HepG2 (cell line): ENCODE measurements at regions not wholly inside any gene's neighbourhood (a gene's known extent, or its start where the extent isn't known, plus 50 kb on each side); places are given as distances from the start of the nearest gene placed in this dataset.
"Not testable (repeated sequence)": the region's sequence is repeated elsewhere in the genome, so short reads cannot be mapped to it uniquely, and the experiment has no call there.

Source experiments
- ATAC-seq: fragments of 200-7000 bp; cut with Tn5 transposase; 3 replicates; pipeline ENCODE4 v1.9.1; 2020; ENCODE audit warnings: mild to moderate bottlenecking, moderate library complexity
- BruUV-seq: library from RNA; stranded (reverse); fragments of 400-500 nt; replicated peaks from 2 replicates; lab custom pipeline; 2021; lab: Mats Ljungman, UMichigan
- CTCF ChIA-PET: fragments of 300-600 bp; formaldehyde crosslinking; extraction: SDS; loops from one replicate; lab custom pipeline; 2021; ENCODE audit warnings: low total read pairs, inconsistent platforms, low intra/inter-chr PET ratio; lab: Yijun Ruan, JAX
- POLR2A ChIA-PET: fragments of 350-600 bp; sonication (Branson Sonifier 250); formaldehyde crosslinking; loops from one replicate; lab custom pipeline; 2020; ENCODE audit warnings: antibody characterized with exemption, inconsistent platforms; lab: Yijun Ruan, JAX
- DNase-seq: peaks from one replicate; pipeline ENCODE4 v3.0.0-alpha.2; 2015; ENCODE audit warnings: low spot score
- FAIRE-seq: peaks from 3 replicates; lab custom pipeline; 2011; peaks lifted over from hg19 to GRCh38; lab: Jason Lieb, UNC
- H2AFZ ChIP-seq: one replicate; pipeline ENCODE4 v1.6.1; 2011; ENCODE audit warnings: low read length, inconsistent platforms
- H3K27ac ChIP-seq: fragments of 300-600 bp; 3 replicates; pipeline ENCODE4 v1.8.0; 2011; ENCODE audit warnings: mixed run types, mild to moderate bottlenecking, mixed read lengths, low read length, inconsistent platforms; ENCODE audit not compliant: insufficient read depth; ENCODE audit errors: extremely low read length
- H3K27me3 ChIP-seq, 2 experiments: fragments of 200-600 bp in 1 of 2; 2 replicates in 1 of 2; 3 replicates in 1 of 2; pipeline versions ENCODE4 v1.6.0 to v1.8.0; 2011; ENCODE audit warnings: low read length in 2 of 2, mild to moderate bottlenecking in 2 of 2, moderate library complexity in 2 of 2, inconsistent platforms in 1 of 2; ENCODE audit not compliant: insufficient read depth in 2 of 2, control insufficient read depth in 1 of 2
- H3K36me3 ChIP-seq, 2 experiments: fragments of 200-600 bp in 1 of 2; replicated peaks in 1 of 2; 2 replicates in 1 of 2; 3 replicates in 1 of 2; pipeline versions ENCODE4 v1.5.1 to v1.8.0; 2011; ENCODE audit warnings: low read length in 2 of 2, inconsistent platforms in 1 of 2; ENCODE audit not compliant: insufficient read depth in 2 of 2, control insufficient read depth in 1 of 2
- H3K4me1 ChIP-seq: 2 replicates; pipeline ENCODE4 v1.5.1; 2012; ENCODE audit warnings: low read length, inconsistent platforms; ENCODE audit not compliant: insufficient read depth
- H3K4me2 ChIP-seq: 2 replicates; pipeline ENCODE4 v1.6.0; 2011; ENCODE audit warnings: low read depth, low read length, inconsistent platforms
- H3K4me3 ChIP-seq, 3 experiments: fragments of 200-600 bp in 1 of 3; sonication (generic), shearing (Covaris generic) in 1 of 3; replicated peaks in 1 of 3; 2 replicates each; pipeline ENCODE4 v1.5.1; 2011 to 2016; ENCODE audit warnings: low read length in 3 of 3, inconsistent platforms in 2 of 3, low read depth in 2 of 3, mild to moderate bottlenecking in 2 of 3, control low read depth in 1 of 3, mixed read lengths in 1 of 3; ENCODE audit not compliant: insufficient read depth in 1 of 3
- H3K79me2 ChIP-seq: one replicate; pipeline ENCODE4 v1.6.1; 2011; ENCODE audit warnings: low read length, inconsistent platforms; ENCODE audit not compliant: insufficient read depth
- H3K9ac ChIP-seq: 2 replicates; pipeline ENCODE4 v1.6.0; 2011; ENCODE audit warnings: mild to moderate bottlenecking, low read depth, low read length, inconsistent platforms; ENCODE audit not compliant: insufficient read depth
- H3K9me3 ChIP-seq: 2 replicates; pipeline ENCODE4 v1.5.1; 2012; ENCODE audit warnings: mild to moderate bottlenecking, low read length
- H4K20me1 ChIP-seq: 2 replicates; pipeline ENCODE4 v1.6.0; 2011; ENCODE audit warnings: inconsistent platforms, mild to moderate bottlenecking, low read length, moderate library complexity; ENCODE audit not compliant: insufficient read depth
- MATR3 ChIP-seq: sonication (generic); formaldehyde crosslinking; IDR thresholded peaks from 2 replicates; pipeline ENCODE4 v1.4.0; 2020; ENCODE audit warnings: missing genetic modification reagents
- MZF1 ChIP-seq: sonication (generic); formaldehyde crosslinking; IDR thresholded peaks from 2 replicates; pipeline ENCODE4 v1.8.1; 2023; ENCODE audit warnings: mild to moderate bottlenecking, missing genetic modification reagents, borderline replicate concordance
- NFKBIZ ChIP-seq: IDR thresholded peaks from 2 replicates; pipeline ENCODE4 v1.6.1; 2018; ENCODE audit warnings: missing genetic modification reagents, missing compliant biosample characterization
- RAD21 ChIP-seq: fragments of 450-650 bp; formaldehyde crosslinking; IDR thresholded peaks from 2 replicates; pipeline ENCODE4 v1.5.0; 2020; ENCODE audit warnings: mild to moderate bottlenecking
- RBAK ChIP-seq: sonication (generic); formaldehyde crosslinking; IDR thresholded peaks from 2 replicates; pipeline ENCODE4 v1.5.1; 2020; ENCODE audit warnings: mild to moderate bottlenecking, missing genetic modification reagents
- REL ChIP-seq: sonication (generic); formaldehyde crosslinking; conservative IDR thresholded peaks from 2 replicates; pipeline ENCODE4 v1.8.0; 2022; ENCODE audit warnings: mild to moderate bottlenecking, missing genetic modification reagents, moderate library complexity
- SP1 ChIP-seq, 2 experiments: fragments of 450-650 bp in 1 of 2; sonication (generic) in 1 of 2; formaldehyde crosslinking in 1 of 2; IDR thresholded peaks; 2 replicates each; pipeline versions ENCODE4 v1.4.0 to v1.6.1; 2016 to 2020; ENCODE audit warnings: missing genetic modification reagents in 1 of 2
- SSRP1 ChIP-seq: IDR thresholded peaks from 2 replicates; pipeline ENCODE4 v1.6.1; 2016; ENCODE audit warnings: control low read depth
- ZMYM3 ChIP-seq: sonication (generic); formaldehyde crosslinking; IDR thresholded peaks from 2 replicates; pipeline ENCODE4 v1.5.1; 2020; ENCODE audit warnings: mild to moderate bottlenecking, missing genetic modification reagents
- ZNF12 ChIP-seq: sonication (generic); formaldehyde crosslinking; IDR thresholded peaks from 2 replicates; pipeline ENCODE4 v1.5.0; 2020; ENCODE audit warnings: missing genetic modification reagents
- ZNF263 ChIP-seq: sonication (generic); formaldehyde crosslinking; IDR thresholded peaks from 2 replicates; pipeline ENCODE4 v1.4.0; 2020; ENCODE audit warnings: missing genetic modification reagents
- ZNF432 ChIP-seq: sonication (generic); formaldehyde crosslinking; IDR thresholded peaks from 2 replicates; pipeline ENCODE4 v1.5.0; 2020; ENCODE audit warnings: missing genetic modification reagents, mild to moderate bottlenecking, borderline replicate concordance
- ZNF772 ChIP-seq: sonication (generic); formaldehyde crosslinking; IDR thresholded peaks from 2 replicates; pipeline ENCODE4 v1.5.0; 2020; ENCODE audit warnings: mild to moderate bottlenecking, missing genetic modification reagents
- WGBS: methylation state at CpG from one replicate; pipeline ENCODE4 v1.1.6; 2017; ENCODE audit warnings: low lambda C conversion rate; 5-methylcytosine and 5-hydroxymethylcytosine counted together
- in situ Hi-C: cut with HindIII; loops from 2 replicates; pipeline ENCODE4 v1.10.0; 2017; ENCODE audit warnings: low pct_unique_long_range_greater_than_20kb; ENCODE audit not compliant: extremely low pct_ligation_motif_present
- intact Hi-C: fragments of 100-400 bp; cut with micrococcal nuclease; formaldehyde crosslinking; loops from one replicate; pipeline ENCODE4 v1.10.0; 2022; ENCODE audit not compliant: unreplicated experiment
- TF ChIP-seq, protein P1 (sequence below): fragments of 450-650 bp; IDR thresholded peaks from 2 replicates; pipeline ENCODE4 v1.6.1; 2016
- TF ChIP-seq, protein P2 (sequence below): sonication (generic); formaldehyde crosslinking; IDR thresholded peaks from 2 replicates; pipeline ENCODE4 v1.5.0; 2020; ENCODE audit warnings: missing genetic modification reagents, mild to moderate bottlenecking, borderline replicate concordance

DNA sequence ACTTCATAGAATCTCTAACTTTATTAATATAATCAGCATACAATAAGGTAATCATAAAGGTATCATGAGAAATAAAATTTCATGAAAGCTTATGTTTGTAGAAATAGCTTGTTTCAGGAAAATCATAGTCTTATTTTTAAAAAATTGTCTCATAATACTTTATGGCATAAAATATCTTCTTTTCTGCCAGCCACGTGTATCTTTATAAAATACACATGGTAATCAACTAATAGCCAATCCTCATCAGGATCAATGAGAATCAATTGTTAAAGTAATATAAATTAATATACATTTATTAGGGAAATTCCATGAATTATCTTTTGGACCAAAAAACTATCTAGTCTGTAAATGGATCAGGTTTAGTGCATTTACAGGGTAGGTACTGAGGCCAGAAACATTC is 227.0 kb downstream of the ZNF716 start:
- BruUV-seq, H2AFZ ChIP-seq, POLR2A ChIA-PET, H3K4me1 ChIP-seq, H3K27me3 ChIP-seq, H3K79me2 ChIP-seq, FAIRE-seq, H3K4me3 ChIP-seq, H3K27ac ChIP-seq, DNase-seq, CTCF ChIA-PET, H3K9ac ChIP-seq, intact Hi-C loops, ATAC-seq, H3K36me3 ChIP-seq, H4K20me1 ChIP-seq, in situ Hi-C loops, H3K4me2 ChIP-seq: not testable (repeated sequence)
- 4% methylated on average over 1 of the region's 1 CpG for WGBS
- peaks cover 39% of the 10 kb centered on the region for H3K9me3 ChIP-seq
- TF ChIP-seq, protein P1, sequence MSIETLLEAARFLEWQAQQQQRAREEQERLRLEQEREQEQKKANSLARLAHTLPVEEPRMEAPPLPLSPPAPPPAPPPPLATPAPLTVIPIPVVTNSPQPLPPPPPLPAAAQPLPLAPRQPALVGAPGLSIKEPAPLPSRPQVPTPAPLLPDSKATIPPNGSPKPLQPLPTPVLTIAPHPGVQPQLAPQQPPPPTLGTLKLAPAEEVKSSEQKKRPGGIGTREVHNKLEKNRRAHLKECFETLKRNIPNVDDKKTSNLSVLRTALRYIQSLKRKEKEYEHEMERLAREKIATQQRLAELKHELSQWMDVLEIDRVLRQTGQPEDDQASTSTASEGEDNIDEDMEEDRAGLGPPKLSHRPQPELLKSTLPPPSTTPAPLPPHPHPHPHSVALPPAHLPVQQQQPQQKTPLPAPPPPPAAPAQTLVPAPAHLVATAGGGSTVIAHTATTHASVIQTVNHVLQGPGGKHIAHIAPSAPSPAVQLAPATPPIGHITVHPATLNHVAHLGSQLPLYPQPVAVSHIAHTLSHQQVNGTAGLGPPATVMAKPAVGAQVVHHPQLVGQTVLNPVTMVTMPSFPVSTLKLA, result peak; percentile 93

DNA sequence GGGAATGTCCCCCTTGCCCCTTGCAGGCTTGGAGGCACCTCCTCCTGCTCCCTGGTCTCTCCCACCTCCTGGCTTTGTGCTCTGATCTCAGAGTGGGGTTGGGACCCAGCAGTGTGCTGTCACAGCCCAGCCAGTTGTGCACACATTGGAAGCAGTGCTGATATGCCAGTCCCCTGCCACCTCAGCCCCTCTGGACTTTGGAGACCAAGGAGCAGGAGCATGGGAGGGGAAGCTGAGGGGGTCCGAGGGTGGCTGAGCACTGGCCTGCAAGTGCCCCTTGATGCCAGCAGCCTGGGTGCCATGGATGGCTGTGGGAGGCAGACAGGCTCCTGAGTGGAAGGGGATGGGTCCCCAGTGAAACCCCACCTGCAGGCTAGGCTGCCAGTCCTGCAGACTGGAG is 235.4 kb downstream of the ZNF716 start:
- Histone ChIP-seq H3K9me3 (peaks cover 40% of the 10 kb centered on the region), H3K4me1 (no peaks in the 10 kb centered on the region), H3K36me3 (no peaks in the 10 kb centered on the region), H3K27me3 (no peaks in the 10 kb centered on the region), H3K4me2 (no peak overlapping the region), H3K27ac (no peak overlapping the region), H4K20me1 (no peaks in the 10 kb centered on the region), H2AFZ (no peak overlapping the region), H3K4me3 (no peak overlapping the region), H3K9ac (no peak overlapping the region), H3K79me2 (no peaks in the 10 kb centered on the region)
- TF ChIP-seq ZNF263 (CRISPR knock-in tag) (no peak), RAD21 (CRISPR knock-in tag) (no peak), SP1 (IDR thresholded peaks at IDR 0.05) (no peak), SP1 (CRISPR knock-in tag; IDR thresholded peaks at IDR 0.05) (no peak), MATR3 (CRISPR knock-in tag) (no peak), REL (no peak), NFKBIZ (CRISPR knock-in tag) (no peak), ZMYM3 (CRISPR knock-in tag) (no peak), SSRP1 (no peak), MZF1 (CRISPR knock-in tag) (no peak), ZNF12 (CRISPR knock-in tag) (no peak), ZNF432 (no peak), ZNF772 (no peak), RBAK (CRISPR knock-in tag) (no peak)
- TF ChIP-seq, protein P2, sequence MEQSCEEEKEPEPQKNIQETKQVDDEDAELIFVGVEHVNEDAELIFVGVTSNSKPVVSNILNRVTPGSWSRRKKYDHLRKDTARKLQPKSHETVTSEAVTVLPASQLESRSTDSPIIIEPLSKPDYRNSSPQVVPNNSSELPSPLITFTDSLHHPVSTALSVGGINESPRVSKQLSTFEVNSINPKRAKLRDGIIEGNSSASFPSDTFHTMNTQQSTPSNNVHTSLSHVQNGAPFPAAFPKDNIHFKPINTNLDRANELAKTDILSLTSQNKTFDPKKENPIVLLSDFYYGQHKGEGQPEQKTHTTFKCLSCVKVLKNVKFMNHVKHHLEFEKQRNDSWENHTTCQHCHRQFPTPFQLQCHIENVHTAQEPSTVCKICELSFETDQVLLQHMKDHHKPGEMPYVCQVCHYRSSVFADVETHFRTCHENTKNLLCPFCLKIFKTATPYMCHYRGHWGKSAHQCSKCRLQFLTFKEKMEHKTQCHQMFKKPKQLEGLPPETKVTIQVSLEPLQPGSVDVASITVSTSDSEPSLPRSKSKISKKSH (CRISPR knock-in tag), result no peak
- intact Hi-C loops, result no loop called here
- FAIRE-seq, result no peak
- in situ Hi-C loops, result no loop called here
- CTCF ChIA-PET, result no interaction called here
- no TSS peak for BruUV-seq
- POLR2A ChIA-PET, result no interaction called here
- ATAC-seq, result no peak
- WGBS, result 0% methylated on average over 1 of the region's 1 CpG
- no peak for DNase-seq
